HG03521 (cell line): ENCODE measurements at regions not wholly inside any gene's neighbourhood (a gene's known extent, or its start where the extent isn't known, plus 50 kb on each side); places are given as distances from the start of the nearest gene placed in this dataset.
"Not testable (repeated sequence)": the region's sequence is repeated elsewhere in the genome, so short reads cannot be mapped to it uniquely, and the experiment has no call there.

ENCODE experiments used
- ATAC-seq: cut with Tn5 transposase; IDR thresholded peaks from one replicate; pipeline ENCODE4 v1.9.1; 2021; ENCODE audit warnings: mild to moderate bottlenecking, moderate library complexity; ENCODE audit not compliant: unreplicated experiment

GRCh38 chr15:56812221-56812620, 78.9 kb upstream of the ZNF280D start:
- no peak for ATAC-seq

- ATAC-seq = no peak
Measured at GRCh38 chr15:56811586-56811985, 78.3 kb upstream of the ZNF280D start.

- ATAC-seq = no peak
Measured at GRCh38 chr15:56808160-56808559, 74.9 kb upstream of the ZNF280D start.

- ATAC-seq = no peak
Measured at GRCh38 chr15:56806148-56806536, 72.8 kb upstream of the ZNF280D start.

- no peak for ATAC-seq
Measured at GRCh38 chr15:56805466-56806147, 72.3 kb upstream of the ZNF280D start.

- ATAC-seq = no peak
Measured at GRCh38 chr15:56804938-56805337, 71.6 kb upstream of the ZNF280D start.

GRCh38 chr15:56804279-56804678, 71.0 kb upstream of the ZNF280D start:
- no peak for ATAC-seq

GRCh38 chr15:56802161-56802560, 68.9 kb upstream of the ZNF280D start:
- no peak for ATAC-seq

GRCh38 chr15:56798639-56799038, 65.3 kb upstream of the ZNF280D start:
- no peak for ATAC-seq

- ATAC-seq = no peak
Measured at GRCh38 chr15:56797720-56798275, 64.5 kb upstream of the ZNF280D start.

GRCh38 chr15:56795502-56795901, 62.2 kb upstream of the ZNF280D start:
- no peak for ATAC-seq

GRCh38 chr15:56794553-56795329, 61.4 kb upstream of the ZNF280D start:
- no peak for ATAC-seq

GRCh38 chr15:56794165-56794552, 60.9 kb upstream of the ZNF280D start:
- ATAC-seq = no peak

- ATAC-seq = no peak
Measured at GRCh38 chr15:56792211-56792610, 58.9 kb upstream of the ZNF280D start.

GRCh38 chr15:56791521-56791920, 58.2 kb upstream of the ZNF280D start:
- not testable (repeated sequence) for ATAC-seq

GRCh38 chr15:56788359-56788758, 55.0 kb upstream of the ZNF280D start:
- no peak for ATAC-seq

- no peak for ATAC-seq
Measured at GRCh38 chr15:56786966-56787365, 53.7 kb upstream of the ZNF280D start.

- ATAC-seq = no peak
Measured at GRCh38 chr15:56783857-56784661, 50.8 kb upstream of the ZNF280D start.

GRCh38 chr15:56783156-56783856, 50.0 kb upstream of the ZNF280D start:
- ATAC-seq = no peak
